ENCODE measurements at regions not wholly inside any gene's neighbourhood (a gene's known extent, or its start where the extent isn't known, plus 50 kb on each side); places are given as distances from the start of the nearest gene placed in this dataset.

- ChIA-PET CTCF (interaction anchor here (0.6 to 1.9 kb wide), 5 partner anchors 33 to 396 kb away, joined by 3 to 9 read pairs (median 3); no protein-coding TSS in a partner anchor), POLR2A (ENCODE audit: low non-redundant PET) (no interaction called here)
- Histone ChIP-seq H3K4me1 (ENCODE audit: insufficient read depth, low read length, poor library complexity, severe bottlenecking) (no peaks in the 10 kb centered on the region), H3K36me3 (ENCODE audit: insufficient read depth, low read length, poor library complexity, severe bottlenecking) (no peaks in the 10 kb centered on the region), H3K27ac (ENCODE audit: low read depth, low read length, poor library complexity, severe bottlenecking) (no peak overlapping the region), H3K9me3 (ENCODE audit: low read depth, low read length, poor library complexity, severe bottlenecking) (no peaks in the 10 kb centered on the region), H3K27me3 (replicated peaks; ENCODE audit: insufficient read depth, low read depth, low read length, poor library complexity) (no peaks in the 10 kb centered on the region), H3K4me3 (ENCODE audit: low read depth, low read length, poor library complexity, severe bottlenecking) (no peak overlapping the region)
- no TSS peak for BruUV-seq (replicated peaks)
- intact Hi-C loops (cut with micrococcal nuclease; ENCODE audit: unreplicated experiment): loop anchor here (1.0 to 10.0 kb wide), 3 partner anchors 236 to 482 kb away; partner anchors contain the start of gene TIAM1
- TF ChIP-seq EZH2 (IDR thresholded peaks at IDR 0.05; ENCODE audit: borderline replicate concordance, low read depth, low read length, poor library complexity, severe bottlenecking) (no peak), CTCF (conservative IDR thresholded peaks at IDR 0.05; ENCODE audit: low read depth, low read length) (peak; percentile 81)
- DNase-seq (ENCODE audit: low spot score): peak; percentile 71
Observed at GRCh38 chr21:31580866-31581276, 78.6 kb upstream of the SOD1 start.

GRCh38 chr21:31577271-31577670, 82.2 kb upstream of the SOD1 start:
- BruUV-seq (replicated peaks): no TSS peak
- Histone ChIP-seq H3K4me1 (ENCODE audit: insufficient read depth, low read length, poor library complexity, severe bottlenecking) (no peaks in the 10 kb centered on the region), H3K27ac (ENCODE audit: low read depth, low read length, poor library complexity, severe bottlenecking) (no peak overlapping the region), H3K4me3 (ENCODE audit: low read depth, low read length, poor library complexity, severe bottlenecking) (no peak overlapping the region), H3K27me3 (replicated peaks; ENCODE audit: insufficient read depth, low read depth, low read length, poor library complexity) (no peaks in the 10 kb centered on the region), H3K36me3 (ENCODE audit: insufficient read depth, low read length, poor library complexity, severe bottlenecking) (no peaks in the 10 kb centered on the region), H3K9me3 (ENCODE audit: low read depth, low read length, poor library complexity, severe bottlenecking) (peaks cover 5% of the 10 kb centered on the region)
- TF ChIP-seq EZH2 (IDR thresholded peaks at IDR 0.05; ENCODE audit: borderline replicate concordance, low read depth, low read length, poor library complexity, severe bottlenecking) (no peak), CTCF (conservative IDR thresholded peaks at IDR 0.05; ENCODE audit: low read depth, low read length) (no peak)
- POLR2A ChIA-PET (ENCODE audit: low non-redundant PET): no interaction called here
- CTCF ChIA-PET: no interaction called here
- intact Hi-C loops (cut with micrococcal nuclease; ENCODE audit: unreplicated experiment): no loop called here
- DNase-seq (ENCODE audit: low spot score): no peak

GRCh38 chr21:31576428-31576827, 83.1 kb upstream of the SOD1 start:
- ChIA-PET POLR2A (ENCODE audit: low non-redundant PET) (no interaction called here), CTCF (no interaction called here)
- TF ChIP-seq EZH2 (IDR thresholded peaks at IDR 0.05; ENCODE audit: borderline replicate concordance, low read depth, low read length, poor library complexity, severe bottlenecking) (no peak), CTCF (conservative IDR thresholded peaks at IDR 0.05; ENCODE audit: low read depth, low read length) (no peak)
- no TSS peak for BruUV-seq (replicated peaks)
- H3K27me3 ChIP-seq (replicated peaks; ENCODE audit: insufficient read depth, low read depth, low read length, poor library complexity): no peaks in the 10 kb centered on the region
- H3K9me3 ChIP-seq (ENCODE audit: low read depth, low read length, poor library complexity, severe bottlenecking): peaks cover 5% of the 10 kb centered on the region
- no peaks in the 10 kb centered on the region for H3K36me3 ChIP-seq (ENCODE audit: insufficient read depth, low read length, poor library complexity, severe bottlenecking)
- peak; percentile 50 for DNase-seq (ENCODE audit: low spot score)
- H3K4me1 ChIP-seq (ENCODE audit: insufficient read depth, low read length, poor library complexity, severe bottlenecking): no peaks in the 10 kb centered on the region
- intact Hi-C loops (cut with micrococcal nuclease; ENCODE audit: unreplicated experiment): no loop called here
- no peak overlapping the region for H3K27ac ChIP-seq (ENCODE audit: low read depth, low read length, poor library complexity, severe bottlenecking)
- H3K4me3 ChIP-seq (ENCODE audit: low read depth, low read length, poor library complexity, severe bottlenecking): no peak overlapping the region
